ENCODE measurements at regions not wholly inside any gene's neighbourhood (a gene's known extent, or its start where the extent isn't known, plus 50 kb on each side); places are given as distances from the start of the nearest gene placed in this dataset.

- no peak for TF ChIP-seq CTCF (IDR thresholded peaks at IDR 0.05)
- TF ChIP-seq POLR2A (IDR thresholded peaks at IDR 0.05): no peak
Observed at GRCh38 chr2:235411905-235412485, 81.8 kb upstream of the AGAP1 start.
